Cardiac muscle cell (in vitro differentiated cells and primary cell): ENCODE measurements at regions not wholly inside any gene's neighbourhood (a gene's known extent, or its start where the extent isn't known, plus 50 kb on each side); places are given as distances from the start of the nearest gene placed in this dataset.

Experiments
- DNase-seq, 2 donors: peaks; one replicate each; pipeline versions ENCODE4 v3.0.0 to v3.0.0-alpha.2; 2010 to 2017; ENCODE audit warnings: low read depth in 1 of 2, low spot score in 1 of 2
- H3K27ac ChIP-seq: fragments of 200-600 bp; sonication (generic); 2 replicates; pipeline ENCODE4 v1.5.1; 2016
- H3K27me3 ChIP-seq: fragments of 200-600 bp; sonication (generic); 2 replicates; pipeline ENCODE4 v1.6.0; 2016; ENCODE audit warnings: control low read depth
- H3K36me3 ChIP-seq: fragments of 200-600 bp; sonication (generic); 2 replicates; pipeline ENCODE4 v1.5.1; 2016; ENCODE audit warnings: control low read depth
- H3K4me1 ChIP-seq: fragments of 200-600 bp; sonication (generic); 2 replicates; pipeline ENCODE4 v1.8.1; 2017; ENCODE audit warnings: low read depth, mild to moderate bottlenecking, mixed run types
- H3K4me3 ChIP-seq: fragments of 200-600 bp; sonication (generic); 2 replicates; pipeline ENCODE4 v1.5.1; 2016; ENCODE audit warnings: mild to moderate bottlenecking
- H3K9me3 ChIP-seq: fragments of 200-600 bp; sonication (generic); 2 replicates; pipeline ENCODE4 v1.5.1; 2017; ENCODE audit warnings: low read depth, mild to moderate bottlenecking, control low read depth
- TF ChIP-seq, protein P1 (sequence below): IDR thresholded peaks from 2 replicates; pipeline ENCODE4 v1.5.1; 2012; ENCODE audit warnings: low read depth, mild to moderate bottlenecking, low read length

DNA sequence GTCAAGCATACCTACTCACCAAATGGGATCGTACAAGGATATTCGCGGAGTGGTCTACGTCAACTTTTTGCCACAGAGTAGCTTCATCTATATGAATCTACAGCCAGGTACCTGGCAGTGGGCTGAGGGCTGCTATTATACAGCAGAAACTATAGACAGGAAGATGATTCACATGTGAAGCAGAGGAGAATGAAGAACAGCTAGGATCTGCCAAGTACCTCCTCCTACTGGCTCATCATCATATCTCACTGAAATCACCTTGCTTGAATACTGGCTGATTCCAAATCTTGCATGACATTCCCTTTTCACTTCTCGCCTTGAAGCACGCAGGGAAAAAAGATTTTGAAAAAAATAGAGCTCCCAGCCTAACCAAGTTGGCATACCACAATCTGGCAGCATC is 488.7 kb upstream of the NRSN1 start:
- Histone ChIP-seq H3K36me3 (no peaks in the 10 kb centered on the region), H3K27me3 (no peaks in the 10 kb centered on the region), H3K4me3 (no peak overlapping the region), H3K4me1 (peaks cover 4% of the 10 kb centered on the region), H3K9me3 (no peaks in the 10 kb centered on the region), H3K27ac (no peak overlapping the region)
- DNase-seq: no peak
- TF ChIP-seq, protein P1, sequence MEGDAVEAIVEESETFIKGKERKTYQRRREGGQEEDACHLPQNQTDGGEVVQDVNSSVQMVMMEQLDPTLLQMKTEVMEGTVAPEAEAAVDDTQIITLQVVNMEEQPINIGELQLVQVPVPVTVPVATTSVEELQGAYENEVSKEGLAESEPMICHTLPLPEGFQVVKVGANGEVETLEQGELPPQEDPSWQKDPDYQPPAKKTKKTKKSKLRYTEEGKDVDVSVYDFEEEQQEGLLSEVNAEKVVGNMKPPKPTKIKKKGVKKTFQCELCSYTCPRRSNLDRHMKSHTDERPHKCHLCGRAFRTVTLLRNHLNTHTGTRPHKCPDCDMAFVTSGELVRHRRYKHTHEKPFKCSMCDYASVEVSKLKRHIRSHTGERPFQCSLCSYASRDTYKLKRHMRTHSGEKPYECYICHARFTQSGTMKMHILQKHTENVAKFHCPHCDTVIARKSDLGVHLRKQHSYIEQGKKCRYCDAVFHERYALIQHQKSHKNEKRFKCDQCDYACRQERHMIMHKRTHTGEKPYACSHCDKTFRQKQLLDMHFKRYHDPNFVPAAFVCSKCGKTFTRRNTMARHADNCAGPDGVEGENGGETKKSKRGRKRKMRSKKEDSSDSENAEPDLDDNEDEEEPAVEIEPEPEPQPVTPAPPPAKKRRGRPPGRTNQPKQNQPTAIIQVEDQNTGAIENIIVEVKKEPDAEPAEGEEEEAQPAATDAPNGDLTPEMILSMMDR: no peak

DNA sequence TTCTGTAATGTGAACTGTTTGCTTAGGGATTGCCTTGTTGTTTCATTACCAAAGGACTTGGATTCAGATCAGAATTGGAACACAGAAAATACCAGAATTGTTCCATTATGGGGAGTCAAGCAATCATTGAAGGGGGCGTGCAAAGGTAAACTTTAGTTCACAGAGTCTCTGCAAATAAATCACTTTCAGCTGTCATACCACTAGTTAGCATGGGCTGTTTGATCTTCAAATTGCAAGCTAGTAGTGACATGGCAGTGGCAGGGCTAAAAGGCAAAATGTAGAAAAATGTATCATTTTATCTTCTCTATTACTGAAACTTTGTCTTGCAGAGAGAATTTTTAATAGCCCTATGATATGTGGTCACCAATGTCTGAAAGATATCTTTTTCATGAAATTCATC is 483.2 kb upstream of the NRSN1 start:
- H3K27ac ChIP-seq: no peak overlapping the region
- TF ChIP-seq, protein P1: no peak
- H3K4me1 ChIP-seq: peaks cover 4% of the 10 kb centered on the region
- no peak overlapping the region for H3K4me3 ChIP-seq
- no peak for DNase-seq
- no peaks in the 10 kb centered on the region for H3K36me3 ChIP-seq
- H3K27me3 ChIP-seq: no peaks in the 10 kb centered on the region
- H3K9me3 ChIP-seq: no peaks in the 10 kb centered on the region

DNA sequence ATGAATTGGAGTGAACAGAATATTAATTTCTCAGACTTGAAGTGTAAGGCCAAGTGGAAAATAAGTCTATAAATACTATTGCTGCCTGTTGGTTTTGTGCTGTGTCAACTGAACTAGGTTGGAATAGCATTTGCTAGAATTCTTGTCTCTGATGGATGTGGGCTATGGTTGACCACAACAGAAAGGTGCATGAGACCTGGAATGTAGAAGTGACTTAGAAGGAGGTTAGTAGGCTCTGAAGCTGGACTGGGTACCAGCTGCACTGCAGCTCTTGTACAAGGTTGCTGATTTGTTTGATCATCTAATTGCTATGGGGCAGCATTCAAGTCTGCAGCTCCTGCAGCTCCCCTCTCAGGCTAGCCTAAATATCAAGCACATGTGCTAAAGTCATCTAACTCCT is 479.0 kb upstream of the NRSN1 start:
- H3K27ac ChIP-seq: no peak overlapping the region
- H3K9me3 ChIP-seq: no peaks in the 10 kb centered on the region
- no peaks in the 10 kb centered on the region for H3K4me1 ChIP-seq
- H3K4me3 ChIP-seq: no peak overlapping the region
- TF ChIP-seq, protein P1: no peak
- no peaks in the 10 kb centered on the region for H3K36me3 ChIP-seq
- DNase-seq: no peak
- no peaks in the 10 kb centered on the region for H3K27me3 ChIP-seq

DNA sequence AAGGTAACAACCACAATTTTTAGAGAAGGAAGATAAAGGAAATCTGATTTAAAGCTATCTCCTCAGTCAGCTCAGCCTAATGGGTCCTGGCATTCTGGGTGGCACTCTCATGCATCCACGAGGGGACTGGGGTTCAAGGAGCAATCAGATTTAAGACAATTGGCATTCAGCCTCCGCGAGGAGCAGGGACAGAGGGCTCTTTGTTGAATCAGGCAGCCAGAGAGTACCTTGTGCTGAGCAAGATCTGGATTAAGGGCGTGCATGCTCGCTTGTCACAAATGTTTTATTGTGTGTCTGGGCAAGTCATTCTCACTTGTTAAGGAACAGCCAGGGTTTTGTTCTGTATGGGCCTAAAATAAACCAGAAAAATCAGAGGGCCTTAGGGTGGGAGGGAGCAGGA is 475.3 kb upstream of the NRSN1 start:
- no peaks in the 10 kb centered on the region for H3K9me3 ChIP-seq
- H3K27me3 ChIP-seq: no peaks in the 10 kb centered on the region
- DNase-seq: no peak
- no peaks in the 10 kb centered on the region for H3K4me1 ChIP-seq
- TF ChIP-seq, protein P1: no peak
- H3K27ac ChIP-seq: no peak overlapping the region
- no peak overlapping the region for H3K4me3 ChIP-seq
- H3K36me3 ChIP-seq: no peaks in the 10 kb centered on the region

DNA sequence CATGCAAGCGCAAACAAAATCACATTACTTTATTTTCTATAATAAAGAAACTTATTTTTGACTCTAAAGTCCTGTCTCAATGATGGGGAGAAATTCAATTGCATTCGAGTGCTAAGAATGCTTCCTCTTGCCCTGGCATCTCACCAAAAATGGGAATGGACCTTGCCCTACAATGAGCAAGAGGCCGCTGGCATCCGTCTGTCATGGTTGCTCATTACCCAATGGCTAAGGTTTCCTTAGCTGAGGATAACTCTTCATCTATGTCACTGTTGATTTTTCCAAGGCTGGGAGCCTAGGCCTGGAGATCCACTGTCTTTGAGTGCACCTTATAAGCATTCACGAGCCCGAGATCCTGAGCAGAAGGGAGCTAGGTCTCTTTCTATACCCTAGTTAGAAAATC is 471.3 kb upstream of the NRSN1 start:
- no peak overlapping the region for H3K4me3 ChIP-seq

More for the DNA sequence above, 471.3 kb upstream of the NRSN1 start:
- Histone ChIP-seq H3K9me3 (no peaks in the 10 kb centered on the region), H3K27me3 (no peaks in the 10 kb centered on the region), H3K27ac (no peak overlapping the region), H3K36me3 (no peaks in the 10 kb centered on the region), H3K4me1 (peaks cover 4% of the 10 kb centered on the region)
- TF ChIP-seq, protein P1: no peak
- no peak for DNase-seq
